Endothelial cell of umbilical vein (primary cell): ENCODE measurements at regions not wholly inside any gene's neighbourhood (a gene's known extent, or its start where the extent isn't known, plus 50 kb on each side); places are given as distances from the start of the nearest gene placed in this dataset.

Source experiments
- BruUV-seq: library from RNA; stranded (reverse); fragments of 400-500 nt; replicated peaks from 2 replicates; lab custom pipeline; 2021; lab: Mats Ljungman, UMichigan
- CTCF ChIA-PET: fragments of 300-600, 350-600 bp; sonication (Branson Sonifier 250); formaldehyde crosslinking; loops from one replicate; lab custom pipeline; 2021; ENCODE audit warnings: antibody characterized with exemption, inconsistent platforms; lab: Charles Lee
- POLR2A ChIA-PET: fragments of 300-600, 350-600 bp; sonication (Branson Sonifier 250); formaldehyde crosslinking; loops from one replicate; lab custom pipeline; 2021; ENCODE audit warnings: antibody characterized with exemption, inconsistent platforms; lab: Charles Lee
- DNase-seq: peaks from one replicate; pipeline ENCODE4 v3.0.0-alpha.2; 2011; ENCODE audit warnings: low read depth, low spot score
- FAIRE-seq: peaks from 2 replicates; lab custom pipeline; 2011; peaks lifted over from hg19 to GRCh38; lab: Jason Lieb, UNC
- H2AFZ ChIP-seq: 2 replicates; pipeline ENCODE4 v1.6.0; 2012; ENCODE audit warnings: low read depth, low read length, control low read depth, inconsistent platforms
- H3K27ac ChIP-seq: 2 replicates; pipeline ENCODE4 v1.5.1; 2011; ENCODE audit warnings: low read depth, mild to moderate bottlenecking, control low read depth, low read length, moderate library complexity; ENCODE audit not compliant: insufficient read depth
- H3K27me3 ChIP-seq, 2 experiments: 2 replicates each; pipeline versions ENCODE4 v1.6.0 to v1.6.1; 2011; ENCODE audit warnings: low read length in 2 of 2, mixed read lengths in 1 of 2; ENCODE audit not compliant: control insufficient read depth in 2 of 2, insufficient read depth in 2 of 2
- H3K36me3 ChIP-seq, 2 experiments: 2 replicates in 1 of 2; 3 replicates in 1 of 2; pipeline ENCODE4 v1.5.1; 2011; ENCODE audit warnings: low read length in 2 of 2, mild to moderate bottlenecking in 1 of 2, moderate library complexity in 1 of 2; ENCODE audit not compliant: control insufficient read depth in 2 of 2, insufficient read depth in 2 of 2; ENCODE audit errors: extremely low read depth in 1 of 2
- H3K4me1 ChIP-seq: 3 replicates; pipeline ENCODE4 v1.5.1; 2011; ENCODE audit warnings: mild to moderate bottlenecking, low read length; ENCODE audit not compliant: control insufficient read depth, insufficient read depth; ENCODE audit errors: extremely low read depth
- H3K4me2 ChIP-seq: 2 replicates; pipeline ENCODE4 v1.6.1; 2011; ENCODE audit warnings: low read length, control low read depth, mixed read lengths; ENCODE audit not compliant: insufficient read depth
- H3K4me3 ChIP-seq, 3 experiments: fragments of 200-600 bp in 1 of 3; sonication (generic), shearing (Covaris generic) in 1 of 3; replicated peaks in 1 of 3; 2 replicates each; pipeline ENCODE4 v1.5.1; 2011 to 2016; ENCODE audit warnings: control low read depth in 3 of 3, low read length in 3 of 3, mild to moderate bottlenecking in 2 of 3, inconsistent platforms in 1 of 3, low read depth in 1 of 3, moderate library complexity in 1 of 3; ENCODE audit not compliant: insufficient read depth in 1 of 3
- H3K79me2 ChIP-seq: 2 replicates; pipeline ENCODE4 v1.6.0; 2012; ENCODE audit warnings: low read length, inconsistent platforms; ENCODE audit not compliant: control insufficient read depth, insufficient read depth
- H3K9ac ChIP-seq: replicated peaks from 2 replicates; pipeline ENCODE3; 2011; ENCODE audit warnings: low read length, control low read depth; ENCODE audit not compliant: insufficient read depth; ENCODE audit errors: extremely low read depth
- H3K9me1 ChIP-seq: replicated peaks from 3 replicates; pipeline ENCODE4 v1.6.0; 2011; ENCODE audit warnings: mild to moderate bottlenecking, low read length; ENCODE audit not compliant: control insufficient read depth, insufficient read depth; ENCODE audit errors: extremely low read depth
- H3K9me3 ChIP-seq: replicated peaks from 2 replicates; pipeline ENCODE4 v1.5.1; 2012; ENCODE audit warnings: low read length, inconsistent platforms; ENCODE audit not compliant: control insufficient read depth, insufficient read depth
- H4K20me1 ChIP-seq: replicated peaks from 2 replicates; pipeline ENCODE3; 2011; ENCODE audit warnings: mild to moderate bottlenecking, low read length; ENCODE audit not compliant: control insufficient read depth, insufficient read depth; ENCODE audit errors: extremely low read depth
- CTCF ChIP-seq, 2 donors: IDR thresholded peaks; 1 replicate in 1 of 2; 2 replicates in 1 of 2; pipeline ENCODE4 v1.5.1; 2011; ENCODE audit warnings: low read length in 2 of 2, mild to moderate bottlenecking in 2 of 2, moderate library complexity in 2 of 2, control low read depth in 1 of 2, inconsistent platforms in 1 of 2, low read depth in 1 of 2; ENCODE audit not compliant: insufficient read depth in 1 of 2; ENCODE audit errors: extremely low read depth in 1 of 2
- EZH2 ChIP-seq: IDR thresholded peaks from 2 replicates; pipeline ENCODE4 v1.6.1; 2012; ENCODE audit warnings: borderline replicate concordance, low read depth, mild to moderate bottlenecking, moderate library complexity, low read length, inconsistent platforms; ENCODE audit not compliant: severe bottlenecking
- FOS ChIP-seq: IDR thresholded peaks from 2 replicates; pipeline ENCODE4 v1.6.1; 2011; ENCODE audit warnings: mild to moderate bottlenecking, low read length, moderate library complexity, borderline replicate concordance; ENCODE audit not compliant: insufficient read depth
- GATA2 ChIP-seq: IDR thresholded peaks from 2 replicates; pipeline ENCODE4 v1.7.0; 2011; ENCODE audit warnings: low read depth, mild to moderate bottlenecking, moderate library complexity, mixed read lengths, low read length; ENCODE audit not compliant: insufficient read length, insufficient read depth
- JUN ChIP-seq: IDR thresholded peaks from 2 replicates; pipeline ENCODE4 v1.6.1; 2011; ENCODE audit warnings: borderline replicate concordance, low read depth; ENCODE audit not compliant: insufficient read length, insufficient read depth
- MAX ChIP-seq: IDR thresholded peaks from 2 replicates; pipeline ENCODE4 v1.6.1; 2011; ENCODE audit not compliant: insufficient read depth, insufficient read length
- MYC ChIP-seq: IDR thresholded peaks from one replicate; pipeline ENCODE4 v1.6.1; 2011; ENCODE audit warnings: mild to moderate bottlenecking, low read depth, low read length
- POLR2A ChIP-seq: IDR thresholded peaks from 2 replicates; pipeline ENCODE4 v1.6.1; 2012; ENCODE audit warnings: low read depth, mild to moderate bottlenecking, control low read depth, low read length
- POLR2AphosphoS5 ChIP-seq: IDR thresholded peaks from 2 replicates; pipeline ENCODE4 v1.6.1; 2012; ENCODE audit warnings: low read depth, mild to moderate bottlenecking, control low read depth, low read length, moderate library complexity; ENCODE audit not compliant: insufficient read depth
- dilution Hi-C: fragments of 300-500 bp; cut with MboI; formaldehyde crosslinking; loops from one replicate; pipeline ENCODE4 v1.15.0; 2019; ENCODE audit warnings: low sequenced_read_pairs; ENCODE audit not compliant: extremely low pct_ligation_motif_present
- intact Hi-C: fragments of 100-400 bp; cut with micrococcal nuclease; formaldehyde crosslinking; loops from one replicate; pipeline ENCODE4 v1.10.0; 2022

GRCh38 chr2:6410313-6410712, 455.4 kb downstream of the CMPK2 start:
- H3K4me2 ChIP-seq: no peak overlapping the region
- no peak overlapping the region for H3K4me3 ChIP-seq
- no peak for DNase-seq
- no peaks in the 10 kb centered on the region for H3K9me1 ChIP-seq
- intact Hi-C loops: no loop called here
- H3K4me1 ChIP-seq: no peaks in the 10 kb centered on the region
- TF ChIP-seq EZH2 (no peak), POLR2A (no peak)
- BruUV-seq: no TSS peak
- peaks cover 5% of the 10 kb centered on the region for H3K9me3 ChIP-seq
- H2AFZ ChIP-seq: no peak overlapping the region
- ChIA-PET CTCF (no interaction called here), POLR2A (no interaction called here)
- no peaks in the 10 kb centered on the region for H3K36me3 ChIP-seq
- no peaks in the 10 kb centered on the region for H3K27me3 ChIP-seq
- no peak overlapping the region for H3K9ac ChIP-seq
- dilution Hi-C loops: no loop called here
- no peak for FAIRE-seq
- no peaks in the 10 kb centered on the region for H3K79me2 ChIP-seq
- H3K27ac ChIP-seq: no peak overlapping the region
- no peaks in the 10 kb centered on the region for H4K20me1 ChIP-seq

DNA sequence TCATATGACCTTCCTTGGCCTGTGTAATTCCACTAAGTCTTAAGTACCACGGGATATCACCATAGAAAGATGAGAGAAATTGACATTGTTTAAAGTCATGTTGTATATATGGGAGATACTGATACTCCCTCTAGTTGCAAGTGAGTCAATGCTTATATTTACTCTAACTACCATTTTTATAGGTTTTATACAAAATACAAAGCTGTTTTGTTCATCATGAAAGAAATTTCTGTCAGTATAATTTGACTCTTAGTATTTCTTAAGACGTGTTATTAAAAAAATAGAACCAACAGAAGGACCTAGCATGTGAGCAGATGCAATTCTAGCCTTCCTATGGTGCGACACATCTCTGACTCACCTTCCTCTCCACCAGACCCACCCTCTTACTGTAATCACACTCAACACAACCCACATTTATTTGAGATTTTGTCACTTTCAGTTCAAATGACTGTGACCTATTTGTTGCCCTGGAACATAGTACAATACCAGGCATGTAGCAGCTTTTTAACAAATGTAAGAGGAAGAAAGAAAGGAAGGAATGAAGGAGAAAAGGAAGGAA, 453.1 kb downstream of the CMPK2 start:
- H3K79me2 ChIP-seq: no peaks in the 10 kb centered on the region
- FAIRE-seq (no peak), DNase-seq (no peak)
- no peaks in the 10 kb centered on the region for H3K27me3 ChIP-seq
- peaks cover 5% of the 10 kb centered on the region for H3K9me3 ChIP-seq
- no peaks in the 10 kb centered on the region for H4K20me1 ChIP-seq
- no peak overlapping the region for H3K27ac ChIP-seq
- H3K4me1 ChIP-seq: no peaks in the 10 kb centered on the region
- H3K36me3 ChIP-seq: no peaks in the 10 kb centered on the region
- dilution Hi-C loops (no loop called here), intact Hi-C loops (no loop called here)
- no peaks in the 10 kb centered on the region for H3K9me1 ChIP-seq
- ChIA-PET CTCF (no interaction called here), POLR2A (no interaction called here)
- no peak overlapping the region for H3K4me2 ChIP-seq
- H3K4me3 ChIP-seq: no peak overlapping the region
- no peak overlapping the region for H2AFZ ChIP-seq
- no peak for TF ChIP-seq MYC
- TF ChIP-seq JUN: no peak
- TF ChIP-seq FOS: no peak
- TF ChIP-seq MAX: no peak
- TF ChIP-seq POLR2A: no peak
- TF ChIP-seq POLR2AphosphoS5: no peak
- TF ChIP-seq CTCF (IDR thresholded peaks at IDR 0.05; ENCODE audit: extremely low read depth in 1 of 2, insufficient read depth in 1 of 2, low read depth in 1 of 2, low read length in 2 of 2): no peak
- no peak for TF ChIP-seq EZH2
- TF ChIP-seq GATA2: no peak
- no peak overlapping the region for H3K9ac ChIP-seq
- BruUV-seq: no TSS peak
